GM19328 (cell line): ENCODE measurements at regions not wholly inside any gene's neighbourhood (a gene's known extent, or its start where the extent isn't known, plus 50 kb on each side); places are given as distances from the start of the nearest gene placed in this dataset.
"Not testable (repeated sequence)": the region's sequence is repeated elsewhere in the genome, so short reads cannot be mapped to it uniquely, and the experiment has no call there.

Source experiments
- ATAC-seq: cut with Tn5 transposase; IDR thresholded peaks from one replicate; pipeline ENCODE4 v1.9.1; 2021; ENCODE audit warnings: mild to moderate bottlenecking, moderate library complexity; ENCODE audit not compliant: unreplicated experiment

GRCh38 chr12:60451457-60451856 is 855.6 kb downstream of the SLC16A7 start:
- ATAC-seq: no peak

GRCh38 chr12:60465060-60465459 is 869.2 kb downstream of the SLC16A7 start:
- ATAC-seq: no peak

- ATAC-seq: no peak
These were observed 872.7 kb downstream of the SLC16A7 start for GRCh38 chr12:60468546-60468945.

GRCh38 chr12:60475825-60476224 is 880.0 kb downstream of the SLC16A7 start:
- ATAC-seq: no peak

GRCh38 chr12:60487284-60487683 is 891.5 kb downstream of the SLC16A7 start:
- no peak for ATAC-seq

- no peak for ATAC-seq
These were observed 893.2 kb downstream of the SLC16A7 start for GRCh38 chr12:60489071-60489470.

- ATAC-seq: no peak
These were observed 898.4 kb downstream of the SLC16A7 start for GRCh38 chr12:60494244-60494643.

GRCh38 chr12:60498656-60499055 is 902.8 kb downstream of the SLC16A7 start:
- no peak for ATAC-seq

GRCh38 chr12:60501124-60501729 is 905.4 kb downstream of the SLC16A7 start:
- ATAC-seq: no peak

- ATAC-seq: no peak
These were observed 927.0 kb downstream of the SLC16A7 start for GRCh38 chr12:60522684-60523400.

- ATAC-seq: no peak
These were observed 933.4 kb downstream of the SLC16A7 start for GRCh38 chr12:60529261-60529660.

GRCh38 chr12:60529723-60530122 is 933.9 kb downstream of the SLC16A7 start:
- ATAC-seq: no peak

- ATAC-seq: no peak
These were observed 939.5 kb downstream of the SLC16A7 start for GRCh38 chr12:60535363-60535762.

- no peak for ATAC-seq
These were observed 943.8 kb downstream of the SLC16A7 start for GRCh38 chr12:60539592-60539991.

- no peak for ATAC-seq
These were observed 973.1 kb downstream of the SLC16A7 start for GRCh38 chr12:60568914-60569313.

- no peak for ATAC-seq
These were observed 981.8 kb downstream of the SLC16A7 start for GRCh38 chr12:60577607-60578006.

- ATAC-seq: not testable (repeated sequence)
These were observed 991.8 kb downstream of the SLC16A7 start for GRCh38 chr12:60587664-60588063.

GRCh38 chr12:60594035-60594711 is 998.3 kb downstream of the SLC16A7 start:
- no peak for ATAC-seq

GRCh38 chr12:60602601-60603000 is 1006.8 kb downstream of the SLC16A7 start:
- no peak for ATAC-seq

- not testable (repeated sequence) for ATAC-seq
These were observed 1007.6 kb downstream of the SLC16A7 start for GRCh38 chr12:60603475-60603874.

- no peak for ATAC-seq
These were observed 1020.6 kb downstream of the SLC16A7 start for GRCh38 chr12:60616400-60616799.

GRCh38 chr12:60630796-60631195 is 1035.0 kb downstream of the SLC16A7 start:
- no peak for ATAC-seq
